Common myeloid progenitor, CD34-positive (primary cell): ENCODE measurements at regions not wholly inside any gene's neighbourhood (a gene's known extent, or its start where the extent isn't known, plus 50 kb on each side); places are given as distances from the start of the nearest gene placed in this dataset.

Source experiments
- CTCF ChIA-PET: fragments of 350-600 bp; sonication (Branson Sonifier 250); formaldehyde crosslinking; loops from one replicate; lab custom pipeline; 2021; ENCODE audit warnings: antibody characterized with exemption; lab: Charles Lee
- POLR2A ChIA-PET: fragments of 350-600 bp; sonication (Branson Sonifier 250); formaldehyde crosslinking; loops from one replicate; lab custom pipeline; 2021; ENCODE audit warnings: antibody characterized with exemption; lab: Charles Lee
- DNase-seq, 3 donors: peaks; one replicate each; pipeline versions ENCODE4 v3.0.0 to v3.0.0-alpha.2; 2013
- H3K27ac ChIP-seq, 2 experiments: 1 replicate in 1 of 2; 2 replicates in 1 of 2; pipeline ENCODE4 v1.7.0; 2013; ENCODE audit warnings: inconsistent platforms in 2 of 2, low read length in 2 of 2, mild to moderate bottlenecking in 2 of 2, low read depth in 1 of 2, moderate library complexity in 1 of 2; ENCODE audit not compliant: severe bottlenecking in 2 of 2, insufficient read depth in 1 of 2, poor library complexity in 1 of 2
- H3K27me3 ChIP-seq, 5 experiments: replicated peaks in 2 of 5; 1 replicate in 3 of 5; 2 replicates in 2 of 5; pipeline versions ENCODE4 v1.6.1 to v1.7.0; 2013; ENCODE audit warnings: low read length in 4 of 5, mild to moderate bottlenecking in 2 of 5, moderate library complexity in 2 of 5, inconsistent platforms in 1 of 5; ENCODE audit not compliant: insufficient read depth in 5 of 5, control insufficient read depth in 4 of 5
- H3K36me3 ChIP-seq, 4 experiments: 1 replicate in 2 of 4; 2 replicates in 2 of 4; pipeline versions ENCODE4 v1.6.1 to v1.7.0; 2013; ENCODE audit warnings: low read length in 3 of 4, control low read depth in 1 of 4, mild to moderate bottlenecking in 1 of 4; ENCODE audit not compliant: control insufficient read depth in 4 of 4, insufficient read depth in 4 of 4
- H3K4me1 ChIP-seq, 4 experiments: 1 replicate in 3 of 4; 2 replicates in 1 of 4; pipeline versions ENCODE4 v1.6.1 to v1.7.1; 2013; ENCODE audit warnings: low read length in 3 of 4, mild to moderate bottlenecking in 3 of 4, control low read depth in 1 of 4, inconsistent platforms in 1 of 4, moderate library complexity in 1 of 4; ENCODE audit not compliant: control insufficient read depth in 4 of 4, insufficient read depth in 4 of 4; ENCODE audit errors: control extremely low read depth in 1 of 4
- H3K4me3 ChIP-seq, 7 experiments: 1 replicate in 4 of 7; 2 replicates in 3 of 7; pipeline versions ENCODE4 v1.5.1 to v1.7.0; 2013; ENCODE audit warnings: mild to moderate bottlenecking in 7 of 7, low read length in 6 of 7, moderate library complexity in 6 of 7, inconsistent platforms in 2 of 7, low read depth in 2 of 7, control low read depth in 1 of 7; ENCODE audit not compliant: insufficient read depth in 4 of 7, control insufficient read depth in 1 of 7; ENCODE audit errors: extremely low read depth in 1 of 7
- H3K9me3 ChIP-seq, 5 experiments: 1 replicate in 4 of 5; 2 replicates in 1 of 5; pipeline versions ENCODE4 v1.6.1 to v1.7.1; 2013; ENCODE audit warnings: low read length in 4 of 5, mild to moderate bottlenecking in 2 of 5, inconsistent platforms in 1 of 5, low read depth in 1 of 5, moderate library complexity in 1 of 5; ENCODE audit not compliant: control insufficient read depth in 4 of 5, insufficient read depth in 2 of 5; ENCODE audit errors: control extremely low read depth in 1 of 5
- WGBS: methylation state at CpG from one replicate; pipeline ENCODE4 v1.1.5; 2013; ENCODE audit not compliant: insufficient coverage; 5-methylcytosine and 5-hydroxymethylcytosine counted together

GRCh38 chr11:37496201-37496600, 898.2 kb upstream of the RAG2 start:
- ChIA-PET CTCF (no interaction called here), POLR2A (no interaction called here)
- no CpG with 5 or more reads among the region's 1 CpG for WGBS
- Histone ChIP-seq H3K4me3 (no peak overlapping the region), H3K27ac (no peak overlapping the region), H3K4me1 (no peaks in the 10 kb centered on the region), H3K9me3 (peaks cover 0 to 1% (median 0%) of the 10 kb centered on the region in 5 experiments), H3K36me3 (no peaks in the 10 kb centered on the region), H3K27me3 (no peaks in the 10 kb centered on the region)
- DNase-seq, result no peak

DNA sequence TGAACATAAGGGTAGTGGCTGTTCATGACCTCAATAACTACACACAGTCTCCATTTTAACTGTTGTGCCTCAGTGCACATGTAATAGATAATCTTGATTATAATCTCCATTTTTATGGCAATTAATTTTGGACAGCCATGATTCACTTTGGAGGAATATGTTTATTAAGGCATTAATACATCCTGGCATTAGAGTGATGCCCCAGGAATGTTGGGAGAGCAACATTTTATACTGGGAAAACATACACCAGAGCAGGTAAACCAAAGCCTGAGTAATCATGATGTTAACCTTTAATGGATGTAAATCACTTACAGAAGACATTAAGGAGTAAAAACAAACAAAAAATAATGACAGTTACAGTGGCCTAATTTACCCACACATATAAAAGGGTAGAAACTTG, 886.3 kb upstream of the RAG2 start:
- ChIA-PET CTCF (no interaction called here), POLR2A (no interaction called here)
- H3K36me3 ChIP-seq, result no peaks in the 10 kb centered on the region
- H3K4me3 ChIP-seq, result no peak overlapping the region
- no peaks in the 10 kb centered on the region for H3K9me3 ChIP-seq
- no peak overlapping the region for H3K27ac ChIP-seq
- H3K4me1 ChIP-seq, result no peaks in the 10 kb centered on the region
- no peaks in the 10 kb centered on the region for H3K27me3 ChIP-seq
- DNase-seq, result no peak

GRCh38 chr11:37483761-37484160, 885.7 kb upstream of the RAG2 start:
- no peaks in the 10 kb centered on the region for H3K9me3 ChIP-seq
- H3K27me3 ChIP-seq, result no peaks in the 10 kb centered on the region
- ChIA-PET CTCF (no interaction called here), POLR2A (no interaction called here)
- H3K4me1 ChIP-seq, result no peaks in the 10 kb centered on the region
- no peak for DNase-seq
- WGBS, result no CpG with 5 or more reads among the region's 1 CpG
- H3K27ac ChIP-seq, result no peak overlapping the region
- H3K36me3 ChIP-seq, result no peaks in the 10 kb centered on the region
- H3K4me3 ChIP-seq, result no peak overlapping the region

GRCh38 chr11:37474889-37475288, 876.9 kb upstream of the RAG2 start:
- ChIA-PET CTCF (interaction anchor here (1.0 kb wide), 1 partner anchor 12 kb away, joined by 3 read pairs; no protein-coding TSS in a partner anchor), POLR2A (no interaction called here)
- Histone ChIP-seq H3K27ac (no peak overlapping the region), H3K27me3 (no peaks in the 10 kb centered on the region), H3K4me3 (no peak overlapping the region), H3K36me3 (no peaks in the 10 kb centered on the region), H3K4me1 (no peaks in the 10 kb centered on the region), H3K9me3 (no peaks in the 10 kb centered on the region)
- no CpG with 5 or more reads among the region's 2 CpGs for WGBS
- DNase-seq, result no peak

- POLR2A ChIA-PET, result no interaction called here
- CTCF ChIA-PET, result no interaction called here
- no peak for DNase-seq
- 95% methylated on average over 2 of the region's 4 CpGs for WGBS
- no peak overlapping the region for H3K27ac ChIP-seq
- H3K4me1 ChIP-seq, result no peaks in the 10 kb centered on the region
- H3K27me3 ChIP-seq, result no peaks in the 10 kb centered on the region
- no peak overlapping the region for H3K4me3 ChIP-seq
- H3K36me3 ChIP-seq, result no peaks in the 10 kb centered on the region
- H3K9me3 ChIP-seq, result no peaks in the 10 kb centered on the region
These were observed 870.3 kb upstream of the RAG2 start for GRCh38 chr11:37468344-37468743.

- H3K36me3 ChIP-seq, result no peaks in the 10 kb centered on the region
- H3K4me1 ChIP-seq, result no peaks in the 10 kb centered on the region
- DNase-seq, result no peak
- no peak overlapping the region for H3K27ac ChIP-seq
- no peaks in the 10 kb centered on the region for H3K27me3 ChIP-seq
- CTCF ChIA-PET, result interaction anchor here (1.2 kb wide), 1 partner anchor 314 kb away, joined by 3 read pairs; no protein-coding TSS in a partner anchor
- POLR2A ChIA-PET, result interaction anchor here (0.8 kb wide), 1 partner anchor 95 kb away, joined by 4 read pairs; no protein-coding TSS in a partner anchor
- H3K9me3 ChIP-seq, result no peaks in the 10 kb centered on the region
- H3K4me3 ChIP-seq, result no peak overlapping the region
These were observed 867.2 kb upstream of the RAG2 start for GRCh38 chr11:37465221-37465620.

- Histone ChIP-seq H3K4me1 (no peaks in the 10 kb centered on the region), H3K36me3 (no peaks in the 10 kb centered on the region), H3K27me3 (no peaks in the 10 kb centered on the region), H3K9me3 (no peaks in the 10 kb centered on the region), H3K4me3 (no peak overlapping the region), H3K27ac (no peak overlapping the region)
- 75% methylated on average over 2 of the region's 2 CpGs for WGBS
- POLR2A ChIA-PET, result no interaction called here
- no peak for DNase-seq
- CTCF ChIA-PET, result no interaction called here
These were observed 861.4 kb upstream of the RAG2 start for GRCh38 chr11:37459456-37459855.
